ENCODE measurements at regions not wholly inside any gene's neighbourhood (a gene's known extent, or its start where the extent isn't known, plus 50 kb on each side); places are given as distances from the start of the nearest gene placed in this dataset.

DNA sequence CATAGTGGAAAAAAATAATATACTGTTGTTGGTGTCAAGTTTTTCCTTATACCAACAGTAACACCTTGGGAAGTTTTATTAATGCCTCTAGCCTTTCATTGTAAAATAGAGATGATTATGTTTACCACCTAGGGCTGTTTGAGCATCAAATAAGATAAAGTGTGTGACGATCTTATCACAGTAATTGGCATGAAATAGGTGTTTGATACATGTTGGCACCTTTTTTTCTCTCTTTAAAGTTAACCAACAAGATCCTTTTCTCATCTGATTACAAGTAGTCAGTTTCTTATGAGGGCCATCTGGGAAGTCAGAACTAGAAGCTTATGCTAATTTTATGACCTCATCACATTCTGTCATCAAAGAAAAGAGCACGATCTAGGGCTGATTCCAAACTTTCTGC lies 669.5 kb downstream of the CCSER2 start:
- no peak for TF ChIP-seq POLR2AphosphoS5 (IDR thresholded peaks at IDR 0.05)
- no peak for TF ChIP-seq CTCF (IDR thresholded peaks at IDR 0.05)

Data from transverse colon (tissue), 4 donors.